ENCODE measurements at regions not wholly inside any gene's neighbourhood (a gene's known extent, or its start where the extent isn't known, plus 50 kb on each side); places are given as distances from the start of the nearest gene placed in this dataset.

GRCh38 chr3:35849496-35849895 lies 210.2 kb downstream of the ARPP21 start:
- peak in 1 of 2 donors; percentile 11 for DNase-seq (ENCODE audit: low read depth in 1 of 2, low spot score in 1 of 2)
- H3K27ac ChIP-seq = no peak overlapping the region
- no peak for TF ChIP-seq CTCF (IDR thresholded peaks at IDR 0.05; ENCODE audit: low read depth, low read length)
- H3K4me1 ChIP-seq (ENCODE audit: low read depth) = peaks cover 3% of the 10 kb centered on the region
- no peaks in the 10 kb centered on the region for H3K27me3 ChIP-seq
- no peaks in the 10 kb centered on the region for H3K36me3 ChIP-seq
- no peaks in the 10 kb centered on the region for H3K9me3 ChIP-seq (ENCODE audit: low read depth)
- H3K4me3 ChIP-seq = no peak overlapping the region

- Histone ChIP-seq H3K27me3 (no peaks in the 10 kb centered on the region), H3K9me3 (ENCODE audit: low read depth) (no peaks in the 10 kb centered on the region), H3K4me3 (no peak overlapping the region), H3K4me1 (ENCODE audit: low read depth) (peaks cover 3% of the 10 kb centered on the region), H3K36me3 (no peaks in the 10 kb centered on the region), H3K27ac (no peak overlapping the region)
- DNase-seq (ENCODE audit: low read depth in 1 of 2, low spot score in 1 of 2) = no peak
- no peak for TF ChIP-seq CTCF (IDR thresholded peaks at IDR 0.05; ENCODE audit: low read depth, low read length)
Observed at GRCh38 chr3:35849963-35850362, 210.6 kb downstream of the ARPP21 start.

- Histone ChIP-seq H3K27ac (no peak overlapping the region), H3K9me3 (ENCODE audit: low read depth) (no peaks in the 10 kb centered on the region), H3K4me1 (ENCODE audit: low read depth) (peaks cover 17% of the 10 kb centered on the region), H3K4me3 (no peak overlapping the region), H3K36me3 (no peaks in the 10 kb centered on the region), H3K27me3 (no peaks in the 10 kb centered on the region)
- no peak for DNase-seq (ENCODE audit: low read depth in 1 of 2, low spot score in 1 of 2)
- no peak for TF ChIP-seq CTCF (IDR thresholded peaks at IDR 0.05; ENCODE audit: low read depth, low read length)
Observed at GRCh38 chr3:35857004-35857403, 217.7 kb downstream of the ARPP21 start.

- no peak for TF ChIP-seq CTCF (IDR thresholded peaks at IDR 0.05; ENCODE audit: low read depth, low read length)
- no peaks in the 10 kb centered on the region for H3K27me3 ChIP-seq
- DNase-seq (ENCODE audit: low read depth in 1 of 2, low spot score in 1 of 2) = peak in 1 of 2 donors; percentile 66
- no peaks in the 10 kb centered on the region for H3K36me3 ChIP-seq
- peaks cover 30% of the 10 kb centered on the region for H3K4me1 ChIP-seq (ENCODE audit: low read depth)
- no peak overlapping the region for H3K4me3 ChIP-seq
- H3K27ac ChIP-seq = no peak overlapping the region
- H3K9me3 ChIP-seq (ENCODE audit: low read depth) = no peaks in the 10 kb centered on the region
Observed at GRCh38 chr3:35862057-35862456, 222.7 kb downstream of the ARPP21 start.

GRCh38 chr3:35864871-35865270 lies 225.5 kb downstream of the ARPP21 start:
- H3K27me3 ChIP-seq = no peaks in the 10 kb centered on the region
- no peak for DNase-seq (ENCODE audit: low read depth in 1 of 2, low spot score in 1 of 2)
- peaks cover 22% of the 10 kb centered on the region for H3K4me1 ChIP-seq (ENCODE audit: low read depth)
- no peaks in the 10 kb centered on the region for H3K36me3 ChIP-seq
- H3K27ac ChIP-seq = no peak overlapping the region
- no peak for TF ChIP-seq CTCF (IDR thresholded peaks at IDR 0.05; ENCODE audit: low read depth, low read length)
- H3K9me3 ChIP-seq (ENCODE audit: low read depth) = no peaks in the 10 kb centered on the region
- H3K4me3 ChIP-seq = no peak overlapping the region

GRCh38 chr3:35867791-35868190 lies 228.5 kb downstream of the ARPP21 start:
- Histone ChIP-seq H3K9me3 (ENCODE audit: low read depth) (no peaks in the 10 kb centered on the region), H3K27me3 (no peaks in the 10 kb centered on the region), H3K4me3 (no peak overlapping the region), H3K4me1 (ENCODE audit: low read depth) (peaks cover 6% of the 10 kb centered on the region), H3K27ac (no peak overlapping the region), H3K36me3 (no peaks in the 10 kb centered on the region)
- no peak for DNase-seq (ENCODE audit: low read depth in 1 of 2, low spot score in 1 of 2)
- TF ChIP-seq CTCF (IDR thresholded peaks at IDR 0.05; ENCODE audit: low read depth, low read length) = no peak
